Endothelial cell of umbilical vein (primary cell): ENCODE measurements at regions not wholly inside any gene's neighbourhood (a gene's known extent, or its start where the extent isn't known, plus 50 kb on each side); places are given as distances from the start of the nearest gene placed in this dataset.

Experiments used
- BruUV-seq: library from RNA; stranded (reverse); fragments of 400-500 nt; replicated peaks from 2 replicates; lab custom pipeline; 2021; lab: Mats Ljungman, UMichigan
- CTCF ChIA-PET: fragments of 300-600, 350-600 bp; sonication (Branson Sonifier 250); formaldehyde crosslinking; loops from one replicate; lab custom pipeline; 2021; ENCODE audit warnings: antibody characterized with exemption, inconsistent platforms; lab: Charles Lee
- POLR2A ChIA-PET: fragments of 300-600, 350-600 bp; sonication (Branson Sonifier 250); formaldehyde crosslinking; loops from one replicate; lab custom pipeline; 2021; ENCODE audit warnings: antibody characterized with exemption, inconsistent platforms; lab: Charles Lee
- DNase-seq: peaks from one replicate; pipeline ENCODE4 v3.0.0-alpha.2; 2011; ENCODE audit warnings: low read depth, low spot score
- FAIRE-seq: peaks from 2 replicates; lab custom pipeline; 2011; peaks lifted over from hg19 to GRCh38; lab: Jason Lieb, UNC
- H2AFZ ChIP-seq: 2 replicates; pipeline ENCODE4 v1.6.0; 2012; ENCODE audit warnings: low read depth, low read length, control low read depth, inconsistent platforms
- H3K27ac ChIP-seq: 2 replicates; pipeline ENCODE4 v1.5.1; 2011; ENCODE audit warnings: low read depth, mild to moderate bottlenecking, control low read depth, low read length, moderate library complexity; ENCODE audit not compliant: insufficient read depth
- H3K27me3 ChIP-seq, 2 experiments: 2 replicates each; pipeline versions ENCODE4 v1.6.0 to v1.6.1; 2011; ENCODE audit warnings: low read length in 2 of 2, mixed read lengths in 1 of 2; ENCODE audit not compliant: control insufficient read depth in 2 of 2, insufficient read depth in 2 of 2
- H3K36me3 ChIP-seq, 2 experiments: 2 replicates in 1 of 2; 3 replicates in 1 of 2; pipeline ENCODE4 v1.5.1; 2011; ENCODE audit warnings: low read length in 2 of 2, mild to moderate bottlenecking in 1 of 2, moderate library complexity in 1 of 2; ENCODE audit not compliant: control insufficient read depth in 2 of 2, insufficient read depth in 2 of 2; ENCODE audit errors: extremely low read depth in 1 of 2
- H3K4me1 ChIP-seq: 3 replicates; pipeline ENCODE4 v1.5.1; 2011; ENCODE audit warnings: mild to moderate bottlenecking, low read length; ENCODE audit not compliant: control insufficient read depth, insufficient read depth; ENCODE audit errors: extremely low read depth
- H3K4me2 ChIP-seq: 2 replicates; pipeline ENCODE4 v1.6.1; 2011; ENCODE audit warnings: low read length, control low read depth, mixed read lengths; ENCODE audit not compliant: insufficient read depth
- H3K4me3 ChIP-seq, 3 experiments: fragments of 200-600 bp in 1 of 3; sonication (generic), shearing (Covaris generic) in 1 of 3; replicated peaks in 1 of 3; 2 replicates each; pipeline ENCODE4 v1.5.1; 2011 to 2016; ENCODE audit warnings: control low read depth in 3 of 3, low read length in 3 of 3, mild to moderate bottlenecking in 2 of 3, inconsistent platforms in 1 of 3, low read depth in 1 of 3, moderate library complexity in 1 of 3; ENCODE audit not compliant: insufficient read depth in 1 of 3
- H3K79me2 ChIP-seq: 2 replicates; pipeline ENCODE4 v1.6.0; 2012; ENCODE audit warnings: low read length, inconsistent platforms; ENCODE audit not compliant: control insufficient read depth, insufficient read depth
- H3K9ac ChIP-seq: replicated peaks from 2 replicates; pipeline ENCODE3; 2011; ENCODE audit warnings: low read length, control low read depth; ENCODE audit not compliant: insufficient read depth; ENCODE audit errors: extremely low read depth
- H3K9me1 ChIP-seq: replicated peaks from 3 replicates; pipeline ENCODE4 v1.6.0; 2011; ENCODE audit warnings: mild to moderate bottlenecking, low read length; ENCODE audit not compliant: control insufficient read depth, insufficient read depth; ENCODE audit errors: extremely low read depth
- H3K9me3 ChIP-seq: replicated peaks from 2 replicates; pipeline ENCODE4 v1.5.1; 2012; ENCODE audit warnings: low read length, inconsistent platforms; ENCODE audit not compliant: control insufficient read depth, insufficient read depth
- H4K20me1 ChIP-seq: replicated peaks from 2 replicates; pipeline ENCODE3; 2011; ENCODE audit warnings: mild to moderate bottlenecking, low read length; ENCODE audit not compliant: control insufficient read depth, insufficient read depth; ENCODE audit errors: extremely low read depth
- EZH2 ChIP-seq: IDR thresholded peaks from 2 replicates; pipeline ENCODE4 v1.6.1; 2012; ENCODE audit warnings: borderline replicate concordance, low read depth, mild to moderate bottlenecking, moderate library complexity, low read length, inconsistent platforms; ENCODE audit not compliant: severe bottlenecking
- FOS ChIP-seq: IDR thresholded peaks from 2 replicates; pipeline ENCODE4 v1.6.1; 2011; ENCODE audit warnings: mild to moderate bottlenecking, low read length, moderate library complexity, borderline replicate concordance; ENCODE audit not compliant: insufficient read depth
- GATA2 ChIP-seq: IDR thresholded peaks from 2 replicates; pipeline ENCODE4 v1.7.0; 2011; ENCODE audit warnings: low read depth, mild to moderate bottlenecking, moderate library complexity, mixed read lengths, low read length; ENCODE audit not compliant: insufficient read length, insufficient read depth
- JUN ChIP-seq: IDR thresholded peaks from 2 replicates; pipeline ENCODE4 v1.6.1; 2011; ENCODE audit warnings: borderline replicate concordance, low read depth; ENCODE audit not compliant: insufficient read length, insufficient read depth
- MAX ChIP-seq: IDR thresholded peaks from 2 replicates; pipeline ENCODE4 v1.6.1; 2011; ENCODE audit not compliant: insufficient read depth, insufficient read length
- MYC ChIP-seq: IDR thresholded peaks from one replicate; pipeline ENCODE4 v1.6.1; 2011; ENCODE audit warnings: mild to moderate bottlenecking, low read depth, low read length
- POLR2A ChIP-seq: IDR thresholded peaks from 2 replicates; pipeline ENCODE4 v1.6.1; 2012; ENCODE audit warnings: low read depth, mild to moderate bottlenecking, control low read depth, low read length
- POLR2AphosphoS5 ChIP-seq: IDR thresholded peaks from 2 replicates; pipeline ENCODE4 v1.6.1; 2012; ENCODE audit warnings: low read depth, mild to moderate bottlenecking, control low read depth, low read length, moderate library complexity; ENCODE audit not compliant: insufficient read depth
- dilution Hi-C: fragments of 300-500 bp; cut with MboI; formaldehyde crosslinking; loops from one replicate; pipeline ENCODE4 v1.15.0; 2019; ENCODE audit warnings: low sequenced_read_pairs; ENCODE audit not compliant: extremely low pct_ligation_motif_present
- intact Hi-C: fragments of 100-400 bp; cut with micrococcal nuclease; formaldehyde crosslinking; loops from one replicate; pipeline ENCODE4 v1.10.0; 2022
- TF ChIP-seq, protein P1 (sequence below), 2 donors: IDR thresholded peaks; 1 replicate in 1 of 2; 2 replicates in 1 of 2; pipeline ENCODE4 v1.5.1; 2011; ENCODE audit warnings: low read length in 2 of 2, mild to moderate bottlenecking in 2 of 2, moderate library complexity in 2 of 2, control low read depth in 1 of 2, inconsistent platforms in 1 of 2, low read depth in 1 of 2; ENCODE audit not compliant: insufficient read depth in 1 of 2; ENCODE audit errors: extremely low read depth in 1 of 2

- FAIRE-seq = no peak
- peaks cover 1 to 4% of the 10 kb centered on the region in 2 experiments for H3K27me3 ChIP-seq
- dilution Hi-C loops = no loop called here
- ChIA-PET CTCF (no interaction called here), POLR2A (no interaction called here)
- no peak overlapping the region for H3K4me3 ChIP-seq
- BruUV-seq = no TSS peak
- no peaks in the 10 kb centered on the region for H4K20me1 ChIP-seq
- DNase-seq = no peak
- H3K79me2 ChIP-seq = no peaks in the 10 kb centered on the region
- no peak overlapping the region for H3K27ac ChIP-seq
- no peaks in the 10 kb centered on the region for H3K4me1 ChIP-seq
- H3K9me1 ChIP-seq = no peaks in the 10 kb centered on the region
- no peak overlapping the region for H3K4me2 ChIP-seq
- intact Hi-C loops = no loop called here
- TF ChIP-seq POLR2A = no peak
- TF ChIP-seq FOS = no peak
- TF ChIP-seq MAX = no peak
- TF ChIP-seq, protein P1, sequence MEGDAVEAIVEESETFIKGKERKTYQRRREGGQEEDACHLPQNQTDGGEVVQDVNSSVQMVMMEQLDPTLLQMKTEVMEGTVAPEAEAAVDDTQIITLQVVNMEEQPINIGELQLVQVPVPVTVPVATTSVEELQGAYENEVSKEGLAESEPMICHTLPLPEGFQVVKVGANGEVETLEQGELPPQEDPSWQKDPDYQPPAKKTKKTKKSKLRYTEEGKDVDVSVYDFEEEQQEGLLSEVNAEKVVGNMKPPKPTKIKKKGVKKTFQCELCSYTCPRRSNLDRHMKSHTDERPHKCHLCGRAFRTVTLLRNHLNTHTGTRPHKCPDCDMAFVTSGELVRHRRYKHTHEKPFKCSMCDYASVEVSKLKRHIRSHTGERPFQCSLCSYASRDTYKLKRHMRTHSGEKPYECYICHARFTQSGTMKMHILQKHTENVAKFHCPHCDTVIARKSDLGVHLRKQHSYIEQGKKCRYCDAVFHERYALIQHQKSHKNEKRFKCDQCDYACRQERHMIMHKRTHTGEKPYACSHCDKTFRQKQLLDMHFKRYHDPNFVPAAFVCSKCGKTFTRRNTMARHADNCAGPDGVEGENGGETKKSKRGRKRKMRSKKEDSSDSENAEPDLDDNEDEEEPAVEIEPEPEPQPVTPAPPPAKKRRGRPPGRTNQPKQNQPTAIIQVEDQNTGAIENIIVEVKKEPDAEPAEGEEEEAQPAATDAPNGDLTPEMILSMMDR (IDR thresholded peaks at IDR 0.05; ENCODE audit: extremely low read depth in 1 of 2, insufficient read depth in 1 of 2, low read depth in 1 of 2, low read length in 2 of 2) = no peak
- TF ChIP-seq GATA2 = no peak
- no peak for TF ChIP-seq MYC
- no peak for TF ChIP-seq POLR2AphosphoS5
- no peaks in the 10 kb centered on the region for H3K36me3 ChIP-seq
- no peaks in the 10 kb centered on the region for H3K9me3 ChIP-seq
- H3K9ac ChIP-seq = no peak overlapping the region
- H2AFZ ChIP-seq = no peak overlapping the region
Observed at GRCh38 chr9:89825669-89826068, 220.9 kb downstream of the GADD45G start.

GRCh38 chr9:89826186-89826585 lies 221.4 kb downstream of the GADD45G start:
- H3K27ac ChIP-seq = no peak overlapping the region
- no peak overlapping the region for H3K9ac ChIP-seq
- POLR2A ChIA-PET = no interaction called here
- dilution Hi-C loops (no loop called here), intact Hi-C loops (no loop called here)
- H3K79me2 ChIP-seq = no peaks in the 10 kb centered on the region
- no peak overlapping the region for H3K4me3 ChIP-seq
- no peak overlapping the region for H2AFZ ChIP-seq
- no TSS peak for BruUV-seq
- H3K36me3 ChIP-seq = no peaks in the 10 kb centered on the region
- TF ChIP-seq JUN (no peak), FOS (no peak), EZH2 (no peak), GATA2 (no peak), POLR2A (no peak), POLR2AphosphoS5 (no peak), MAX (no peak), MYC (no peak)
- TF ChIP-seq, protein P1 (IDR thresholded peaks at IDR 0.05; ENCODE audit: extremely low read depth in 1 of 2, insufficient read depth in 1 of 2, low read depth in 1 of 2, low read length in 2 of 2) = no peak
- H4K20me1 ChIP-seq = no peaks in the 10 kb centered on the region
- H3K4me1 ChIP-seq = no peaks in the 10 kb centered on the region
- no peaks in the 10 kb centered on the region for H3K9me3 ChIP-seq
- no peak overlapping the region for H3K4me2 ChIP-seq
- no peak for DNase-seq
- peaks cover 1 to 4% of the 10 kb centered on the region in 2 experiments for H3K27me3 ChIP-seq
- no peaks in the 10 kb centered on the region for H3K9me1 ChIP-seq
- CTCF ChIA-PET = no interaction called here
- no peak for FAIRE-seq
